ENCODE measurements at regions not wholly inside any gene's neighbourhood (a gene's known extent, or its start where the extent isn't known, plus 50 kb on each side); places are given as distances from the start of the nearest gene placed in this dataset.
"Not testable (repeated sequence)": the region's sequence is repeated elsewhere in the genome, so short reads cannot be mapped to it uniquely, and the experiment has no call there.

DNA sequence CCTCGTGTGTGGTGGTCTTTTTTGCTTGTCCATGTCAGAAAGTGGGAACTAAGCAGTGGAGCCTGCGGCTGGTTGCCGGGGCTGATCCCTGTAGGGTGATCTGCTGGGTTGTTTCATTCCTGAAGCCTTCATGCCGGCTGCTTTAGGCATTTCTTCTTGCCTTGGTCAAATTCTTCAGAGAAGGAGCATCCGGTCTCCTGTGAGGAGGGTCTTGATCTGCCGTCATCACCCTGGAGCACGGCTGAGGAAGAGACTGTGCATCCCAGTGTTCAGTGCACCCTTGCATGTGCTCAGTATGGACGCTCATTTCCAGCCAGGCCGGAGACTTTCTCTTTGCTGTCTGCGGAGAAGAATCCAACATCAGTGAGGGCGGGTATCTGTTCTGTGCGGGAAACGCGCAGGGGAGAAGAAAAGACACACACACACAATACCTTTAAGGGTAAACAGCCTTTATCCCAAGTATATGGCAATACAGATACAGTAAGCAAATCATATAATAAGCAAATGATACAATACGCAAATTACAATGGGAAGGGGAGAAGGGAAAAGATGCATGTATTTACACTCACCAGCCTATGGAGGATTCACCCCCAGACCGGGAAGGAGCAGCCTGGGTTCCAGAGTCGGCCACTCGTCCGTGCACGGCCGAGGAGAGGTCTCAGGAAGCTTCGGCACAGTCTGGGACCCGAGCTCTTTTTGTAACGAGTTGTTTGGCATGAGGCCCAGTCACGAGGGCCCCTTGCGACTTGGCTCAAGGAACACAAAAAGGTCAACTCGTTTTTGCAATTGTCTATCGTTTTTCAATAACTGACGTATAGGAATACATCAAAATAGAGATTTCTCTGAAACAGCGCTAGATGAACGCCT, 1366.8 kb upstream of the TMEM132C start:
- DNase-seq, result no peak

DNA sequence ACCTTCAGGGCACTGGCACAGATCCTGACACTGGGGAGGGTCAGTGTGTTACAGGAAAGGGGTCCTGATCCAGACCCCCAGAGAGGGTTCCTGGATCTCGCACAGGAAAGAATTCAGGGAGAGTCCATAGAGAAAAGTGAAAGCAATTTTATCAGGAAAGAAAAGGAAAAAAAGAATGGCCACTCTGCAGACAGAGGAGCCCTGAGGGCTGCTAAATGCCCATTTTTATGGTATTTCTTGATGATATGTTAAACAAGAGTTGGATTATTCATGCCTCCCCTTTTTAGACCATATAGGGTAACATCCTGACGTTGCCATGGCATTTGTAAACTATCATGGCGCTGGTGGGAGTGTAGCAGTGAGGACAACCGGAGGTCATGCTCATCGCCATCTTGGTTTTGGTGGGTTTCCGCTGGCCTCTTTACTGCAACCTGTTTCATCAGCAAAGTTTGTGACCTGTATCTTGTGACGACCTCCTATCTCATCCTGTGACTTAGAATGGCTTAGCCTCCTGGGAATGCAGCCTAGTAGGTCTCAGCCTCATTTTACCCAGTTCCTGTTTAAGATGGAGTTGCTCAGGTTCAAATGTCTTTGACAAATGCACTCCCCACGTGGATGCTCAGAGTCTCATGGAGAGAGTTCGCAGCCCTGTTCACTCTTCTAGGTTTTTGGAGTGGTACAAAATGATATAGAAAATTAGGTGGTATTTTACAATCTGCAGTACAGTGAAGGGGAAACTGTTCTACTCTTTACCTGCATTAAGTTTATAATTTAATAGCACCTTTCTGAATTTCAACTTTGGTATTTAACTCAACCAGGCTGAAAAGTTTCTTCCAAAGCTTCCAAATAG, 1363.7 kb upstream of the TMEM132C start:
- no peak for DNase-seq

DNA sequence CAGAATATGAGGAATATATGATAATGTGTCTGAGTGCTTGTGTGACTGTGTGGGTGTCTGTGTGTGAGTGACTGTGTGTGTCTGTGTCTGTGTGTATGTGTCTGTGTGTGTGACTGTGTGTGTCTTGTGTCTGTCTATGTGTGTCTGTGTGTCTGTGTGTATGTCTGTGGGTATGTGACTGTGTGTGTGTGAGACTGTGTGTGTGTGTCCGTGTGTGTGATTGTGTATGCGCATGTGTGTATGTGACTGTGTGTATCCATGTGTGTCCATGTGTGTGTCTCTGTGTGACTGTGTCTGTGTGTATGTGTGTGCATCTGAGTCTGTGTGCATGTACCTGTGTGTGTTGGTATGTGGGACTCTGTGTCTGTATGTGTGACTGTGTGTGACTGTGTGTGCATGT, 1361.2 kb upstream of the TMEM132C start:
- no peak for DNase-seq

DNA sequence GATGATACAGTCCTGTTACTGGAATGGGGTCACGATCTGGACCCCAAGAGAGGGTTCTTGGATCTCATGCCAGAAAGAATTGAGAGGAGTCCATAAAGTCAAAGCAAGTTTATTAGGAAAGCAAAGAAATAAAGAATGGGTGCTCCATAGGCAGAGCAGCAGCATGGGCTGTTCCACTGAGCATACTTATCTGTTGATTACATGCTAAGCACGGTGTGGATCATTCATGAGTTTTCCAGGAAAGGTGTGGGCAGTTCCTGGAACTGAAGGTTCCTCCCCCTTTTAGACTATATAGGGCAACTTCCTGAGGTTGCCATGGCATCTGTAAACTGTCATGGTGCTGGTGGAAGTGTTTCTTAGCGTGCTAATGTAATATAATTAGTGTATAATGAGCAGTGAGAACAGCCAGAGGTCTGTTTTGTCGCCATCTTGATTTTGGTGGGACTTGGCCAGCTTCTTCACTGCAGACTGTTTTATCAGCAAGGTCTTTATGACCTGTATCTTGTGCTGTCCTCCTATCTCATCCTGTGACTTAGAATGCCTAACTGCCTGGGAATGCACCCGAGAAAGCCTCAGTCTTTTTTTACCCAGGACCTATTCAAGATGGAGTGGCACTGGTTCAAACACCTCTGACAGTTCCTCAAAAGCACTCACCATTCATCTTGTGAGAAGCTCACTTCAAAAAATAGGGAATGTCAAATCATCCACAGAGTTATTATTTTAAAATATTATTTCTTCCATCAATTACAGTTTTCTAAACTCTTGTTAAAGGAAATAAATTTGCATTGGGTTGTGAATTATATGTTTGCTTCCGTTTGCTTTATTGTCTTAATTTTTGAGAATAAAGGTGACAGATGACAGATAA, 1358.8 kb upstream of the TMEM132C start:
- no peak for DNase-seq

DNA sequence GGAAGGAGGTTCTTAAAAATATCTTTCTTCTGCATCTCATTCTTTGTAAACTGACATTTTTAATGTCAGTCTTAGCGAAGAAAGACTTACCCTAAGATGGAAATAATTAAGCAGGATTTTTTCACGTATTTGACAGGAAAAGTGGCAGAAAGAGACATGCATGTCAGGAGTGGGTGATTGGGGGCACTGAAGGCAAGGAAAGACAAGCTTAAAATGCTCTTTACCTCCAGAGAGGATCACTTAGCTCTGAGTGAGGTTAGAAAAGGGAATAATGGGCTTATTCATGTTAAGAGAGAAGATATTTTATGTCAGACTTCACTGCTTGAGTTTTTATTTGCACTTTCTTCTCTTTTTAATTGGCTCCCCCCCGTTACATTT, 1358.2 kb upstream of the TMEM132C start:
- DNase-seq, result no peak

DNA sequence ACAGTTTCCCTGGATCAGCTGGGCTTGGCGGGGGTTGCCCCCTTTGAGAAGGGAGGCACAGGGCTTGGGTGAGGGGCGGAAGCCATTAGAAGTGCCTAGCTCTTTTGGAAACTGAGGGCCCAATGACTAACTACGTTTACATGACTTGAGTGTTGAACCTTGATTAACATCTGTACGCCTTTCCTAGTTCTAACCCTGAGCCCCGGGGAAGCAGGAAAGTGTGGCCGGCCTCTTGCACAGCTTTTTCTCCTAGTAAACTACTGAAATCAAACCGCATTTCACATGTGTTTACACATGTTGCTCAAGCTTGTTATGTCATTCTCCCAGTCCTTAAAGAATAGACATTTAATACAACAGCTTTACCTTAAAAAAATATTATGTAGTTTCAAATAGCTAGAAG, 1356.4 kb upstream of the TMEM132C start:
- no peak for DNase-seq

DNA sequence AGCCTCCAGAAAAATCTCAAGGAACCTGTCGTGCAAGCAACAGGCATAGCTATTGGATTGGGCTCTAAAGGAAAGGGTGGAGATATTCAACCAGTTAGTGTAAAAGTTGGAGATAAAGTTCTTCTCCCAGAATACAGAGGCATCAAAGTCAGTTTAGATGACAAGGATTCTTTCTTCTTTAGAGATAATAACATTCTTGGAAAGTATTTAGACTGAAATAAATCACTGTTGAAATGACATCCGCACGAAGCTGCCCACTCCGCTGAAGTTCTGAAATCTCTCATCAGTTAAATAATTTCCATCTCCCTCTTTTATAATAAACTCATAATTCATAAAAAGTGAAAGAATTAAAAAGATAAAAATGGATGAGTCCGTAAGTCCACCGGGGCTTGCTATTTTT, 1354.9 kb upstream of the TMEM132C start:
- DNase-seq, result no peak

DNA sequence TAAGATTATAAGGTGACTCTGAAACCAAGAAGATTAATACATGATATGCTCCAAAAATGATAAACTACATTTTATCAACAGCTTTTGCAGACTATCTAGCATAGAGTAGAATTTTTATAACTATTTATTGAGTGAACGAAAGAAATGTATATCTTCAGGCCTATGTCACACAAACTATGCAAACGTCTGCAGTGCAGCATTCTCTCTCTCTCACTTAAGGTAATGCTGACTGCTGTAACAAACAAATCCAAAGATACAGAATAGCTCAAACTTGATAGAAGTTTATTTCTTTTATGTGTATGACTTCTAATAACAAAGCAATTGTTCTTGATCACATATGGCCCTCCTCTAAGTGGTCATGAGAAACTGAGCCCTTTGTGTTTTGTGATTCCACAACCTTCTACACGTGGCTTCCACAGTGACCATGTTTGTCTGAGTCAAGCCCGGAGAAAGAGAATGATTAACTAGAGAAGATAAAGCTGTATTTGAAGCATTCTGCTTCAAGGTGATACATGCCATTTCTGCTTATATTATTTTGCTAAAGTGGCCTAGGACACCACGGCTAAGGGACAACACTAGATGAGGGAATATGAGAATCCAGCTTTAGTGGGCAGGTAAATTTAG, 1352.7 kb upstream of the TMEM132C start:
- no peak for DNase-seq

DNA sequence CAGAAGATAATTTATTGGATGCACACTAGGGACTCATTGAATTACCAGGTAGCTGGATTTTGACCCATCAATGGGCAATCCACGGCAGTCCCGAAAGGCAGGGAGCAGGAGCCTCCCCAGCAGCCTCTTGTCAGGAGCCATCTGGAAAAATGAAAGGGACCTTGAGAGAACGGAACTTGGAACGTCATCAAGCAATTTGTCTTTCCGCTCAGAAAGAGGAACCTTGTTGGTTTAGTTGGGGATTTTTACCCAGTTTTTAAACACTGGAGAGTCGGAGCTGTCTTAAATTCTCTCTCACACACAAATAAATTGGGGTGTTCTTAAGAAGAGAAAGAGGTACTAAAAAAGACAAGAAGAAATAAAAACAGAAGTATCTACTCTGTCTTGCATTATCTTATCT, 1351.7 kb upstream of the TMEM132C start:
- no peak for DNase-seq

DNA sequence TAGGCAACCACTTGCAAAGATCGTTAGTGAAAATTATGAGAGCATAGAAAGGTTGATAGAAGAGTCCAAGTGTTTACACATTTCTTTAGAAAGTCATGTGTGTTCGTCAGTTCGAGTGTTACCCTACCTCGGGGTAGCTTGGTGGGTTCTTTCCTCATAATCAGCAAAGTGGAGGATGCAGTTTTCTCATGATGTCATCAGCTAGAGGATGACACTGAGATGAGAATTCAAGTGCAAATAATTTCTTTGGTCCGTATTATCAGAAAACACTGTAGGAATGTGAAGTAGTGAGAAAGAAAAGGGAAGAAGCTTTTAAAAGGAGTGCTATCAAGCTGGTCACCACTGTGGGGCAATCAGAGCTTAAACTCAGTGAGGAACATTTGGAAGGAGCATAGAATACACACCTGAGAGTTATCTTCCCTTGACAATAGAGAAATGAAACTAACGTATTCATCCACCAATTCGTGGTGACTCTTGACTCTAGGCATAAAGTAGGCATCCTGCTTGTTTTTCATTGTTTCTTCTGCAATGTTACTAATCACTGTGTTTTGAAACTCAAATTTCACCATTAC, 1340.9 kb upstream of the TMEM132C start:
- no peak for DNase-seq

DNA sequence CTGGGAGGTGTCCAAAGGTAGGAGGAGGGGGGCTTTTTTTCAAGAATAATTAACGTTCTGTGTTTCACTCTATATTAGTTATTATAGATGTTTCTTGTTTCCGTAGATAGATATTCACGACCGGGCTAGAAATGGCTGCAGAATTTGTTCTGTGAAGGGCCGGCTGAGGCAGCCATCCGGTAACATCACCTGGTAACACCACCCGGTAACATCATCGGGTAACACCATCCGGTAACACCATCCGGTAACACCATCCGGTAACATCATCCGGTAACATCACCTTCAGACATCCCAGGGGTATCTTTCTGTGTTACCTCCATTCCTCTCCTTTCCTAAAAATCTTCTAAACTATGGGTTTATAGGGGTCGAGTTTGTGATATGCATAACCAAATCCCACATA, 1336.7 kb upstream of the TMEM132C start:
- no peak for DNase-seq

DNA sequence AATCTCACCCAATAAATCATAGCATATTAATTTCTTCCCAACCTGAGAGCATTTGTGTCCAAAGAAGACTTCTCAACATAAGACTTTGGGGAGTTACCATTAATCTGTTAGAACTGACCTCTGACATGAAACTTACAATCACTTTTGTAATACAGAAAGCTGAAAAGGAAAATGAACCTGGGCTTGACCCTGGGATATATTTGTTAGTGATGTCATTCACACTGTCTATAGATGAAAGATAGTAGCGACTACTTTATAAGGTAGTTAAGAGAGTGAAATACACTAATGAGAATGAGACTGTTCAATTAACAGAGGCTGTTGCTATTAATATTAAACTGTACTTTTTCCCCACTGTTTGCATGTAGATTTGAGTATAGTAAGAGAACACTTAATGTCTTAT, 1334.8 kb upstream of the TMEM132C start:
- no peak for DNase-seq

DNA sequence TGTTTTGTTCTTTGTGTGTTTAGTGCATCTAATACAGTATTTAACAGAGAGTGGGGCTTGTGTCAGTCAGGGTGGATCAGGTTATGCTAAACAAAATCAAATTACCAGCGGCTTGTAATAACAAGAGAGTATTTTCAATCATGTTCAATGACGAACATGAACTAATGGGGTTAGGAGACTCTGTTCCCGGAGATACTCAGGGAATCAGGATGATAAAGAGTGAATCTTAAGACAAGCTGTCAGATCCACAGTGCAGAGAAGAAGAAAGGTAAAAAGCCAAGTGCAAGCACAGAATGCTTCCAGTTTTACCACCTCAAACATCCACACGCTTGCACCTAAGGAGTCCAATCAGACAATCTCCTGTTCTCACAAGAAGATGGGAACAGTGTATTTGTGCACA, 1331.5 kb upstream of the TMEM132C start:
- DNase-seq, result no peak

DNA sequence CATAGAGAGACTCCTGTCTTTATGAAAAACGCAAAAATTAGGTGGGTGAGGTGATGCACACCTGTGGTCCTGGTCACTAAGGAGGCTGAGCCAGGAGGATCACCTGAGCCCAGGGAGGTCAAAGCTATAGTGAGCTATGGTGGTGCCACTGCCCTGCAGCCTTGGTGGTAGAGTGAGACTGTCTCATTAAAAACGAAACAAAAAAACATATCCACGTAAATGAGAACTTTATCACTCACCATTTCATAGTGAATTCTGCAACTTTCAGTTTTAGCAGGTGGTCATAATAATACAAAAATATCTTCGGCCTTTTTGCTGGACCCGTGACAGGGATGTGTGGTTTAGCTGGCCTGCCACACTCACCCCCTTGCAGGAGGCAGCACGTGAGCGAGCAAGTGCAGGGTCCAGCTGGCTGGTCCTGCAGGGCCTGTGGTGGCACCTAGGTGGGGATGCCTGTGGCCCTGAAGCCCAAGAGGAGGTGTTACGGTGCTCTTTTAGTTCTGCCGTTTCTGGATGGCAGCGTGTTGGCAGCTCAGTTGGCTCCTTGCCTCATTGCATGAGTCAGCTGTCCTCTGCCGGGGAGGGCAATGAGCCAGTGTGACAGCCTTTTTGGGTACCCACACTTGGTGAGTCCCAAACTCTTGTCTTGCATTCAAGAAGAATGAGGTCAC, 1330.7 kb upstream of the TMEM132C start:
- DNase-seq, result no peak

DNA sequence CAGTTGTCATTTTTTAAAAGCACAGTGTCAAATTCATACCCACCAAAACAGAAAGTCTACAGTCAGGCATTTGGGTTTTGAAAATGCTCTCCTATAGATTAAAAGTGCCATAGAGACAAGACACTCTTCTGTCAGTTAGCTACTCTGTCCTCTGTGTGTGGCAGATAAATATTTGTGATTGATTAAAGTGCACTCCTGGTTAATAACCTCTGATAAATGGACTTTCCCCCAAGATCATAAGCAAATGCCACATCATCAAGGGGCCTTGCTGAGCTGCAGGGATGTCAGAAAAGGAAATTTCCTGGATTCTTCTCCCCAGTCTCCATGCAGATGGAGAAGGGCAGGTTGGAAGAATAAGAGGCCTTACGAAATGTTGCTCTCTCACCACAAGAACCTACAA, 1329.5 kb upstream of the TMEM132C start:
- DNase-seq, result no peak

DNA sequence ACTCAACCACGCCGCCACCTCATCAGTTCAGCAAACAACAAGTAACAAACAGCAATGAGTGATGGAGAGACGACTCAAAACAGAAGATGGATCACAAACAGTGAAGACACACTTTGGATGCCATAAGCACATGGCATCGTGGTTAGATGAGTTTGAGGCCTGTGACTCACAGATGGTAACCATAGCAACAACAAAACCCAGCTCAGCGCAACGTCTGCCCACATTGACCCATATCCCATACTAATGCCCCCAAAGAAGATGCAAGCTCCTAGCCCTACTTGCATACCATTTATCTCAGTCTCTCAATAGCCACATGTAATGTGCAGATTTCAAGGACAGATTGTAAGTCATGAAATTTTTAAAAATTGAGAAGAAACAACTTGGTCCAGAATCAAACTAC, 1322.3 kb upstream of the TMEM132C start:
- DNase-seq, result no peak

DNA sequence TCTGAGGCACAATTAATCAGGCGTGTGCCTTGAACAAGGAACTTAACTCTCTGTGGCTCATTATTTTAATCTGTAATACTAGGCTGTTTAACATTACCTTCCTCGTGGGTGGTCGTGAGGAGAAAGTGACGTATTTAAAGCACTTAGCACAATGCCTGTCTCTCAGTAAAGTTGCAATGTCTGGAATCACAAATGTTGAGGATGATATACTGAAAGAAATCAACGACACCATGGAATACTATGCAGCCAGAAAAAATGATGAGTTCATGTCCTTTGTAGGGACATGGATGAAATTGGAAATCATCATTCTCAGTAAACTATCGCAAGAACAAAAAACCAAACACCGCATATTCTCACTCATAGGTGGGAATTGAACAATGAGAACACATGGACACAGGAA, 1320.0 kb upstream of the TMEM132C start:
- DNase-seq, result not testable (repeated sequence)

DNA sequence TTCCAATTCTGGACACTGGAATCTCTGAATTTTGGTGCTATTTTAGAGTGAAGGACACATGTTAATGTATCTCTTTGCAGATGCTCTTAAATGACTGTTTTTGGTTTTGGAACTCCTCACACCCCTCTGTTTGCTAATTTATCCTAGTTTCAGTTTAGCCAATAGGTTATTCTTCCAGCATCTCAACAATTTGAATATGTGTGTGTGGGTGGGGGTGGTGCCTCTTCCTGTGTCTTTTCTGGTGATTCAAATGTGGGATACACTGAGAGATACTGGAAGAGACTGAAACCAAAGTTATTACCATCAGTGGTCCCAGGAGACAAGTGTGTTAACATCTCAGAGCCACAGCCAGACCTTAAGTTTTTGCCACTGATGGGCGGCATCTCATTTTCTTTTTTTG, 1317.4 kb upstream of the TMEM132C start:
- no peak for DNase-seq

DNA sequence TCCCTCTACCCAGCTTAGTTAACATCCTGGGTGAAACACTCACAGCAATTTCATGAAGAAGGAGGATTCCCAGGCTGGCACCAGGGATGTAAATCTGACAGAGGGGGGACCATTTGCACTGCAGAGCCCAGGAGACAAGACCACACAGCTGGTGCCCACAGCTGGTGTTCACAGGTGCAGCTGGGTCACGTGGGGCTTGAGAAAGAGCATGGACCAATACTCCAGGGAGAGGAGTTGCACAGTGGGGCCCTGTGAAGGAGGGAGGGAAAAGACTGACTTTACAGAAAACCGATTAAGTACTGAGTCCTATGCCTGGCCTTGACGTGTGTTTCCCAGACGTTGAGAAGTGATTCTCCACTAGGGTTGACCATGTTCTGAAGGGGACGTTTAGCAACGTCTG, 1316.7 kb upstream of the TMEM132C start:
- no peak for DNase-seq

DNA sequence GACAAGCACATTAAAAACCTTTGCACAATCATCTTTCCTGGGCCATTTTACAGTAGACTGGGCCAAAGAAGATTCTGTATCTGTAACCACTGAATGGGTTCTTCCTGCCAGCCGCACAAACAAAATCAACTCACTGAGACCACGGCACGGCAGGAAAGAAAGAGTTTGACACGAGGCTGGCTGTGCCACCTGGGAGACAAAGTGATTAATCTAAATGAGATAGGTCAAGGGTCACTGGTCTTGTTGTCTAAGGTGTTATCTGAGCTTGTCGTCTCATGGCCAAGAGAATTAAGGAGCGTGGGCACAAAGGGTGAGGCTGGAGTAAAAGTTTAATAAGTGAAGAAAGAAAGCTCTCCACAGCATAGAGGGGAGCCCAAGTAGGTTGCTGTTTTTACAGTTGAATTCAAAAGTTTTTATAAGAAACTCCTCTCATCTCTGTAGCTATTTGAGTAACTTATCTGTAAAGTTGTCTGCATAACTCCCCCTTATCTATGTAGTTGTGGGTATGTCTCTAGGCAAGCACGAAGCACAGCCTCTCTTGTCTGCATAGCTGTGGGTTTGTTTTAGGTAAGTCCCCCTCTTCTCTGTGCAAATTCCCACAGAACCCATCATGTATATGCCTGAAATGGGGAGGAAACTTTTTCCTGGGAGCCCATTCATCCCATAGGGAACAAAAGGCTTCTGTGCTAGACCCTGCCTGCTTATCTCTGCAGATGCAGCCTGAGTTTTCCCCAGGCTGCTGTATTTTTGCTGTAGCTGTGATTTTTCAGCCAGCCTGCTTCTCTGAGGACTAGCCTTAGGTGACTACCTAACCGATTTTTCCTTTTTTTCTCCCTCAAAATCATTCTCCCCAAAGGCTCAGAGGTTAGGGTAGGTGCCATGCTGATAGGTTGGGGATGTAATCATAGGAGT, 1314.6 kb upstream of the TMEM132C start:
- no peak for DNase-seq

Data from GF-D8 (cell line).